Sigmoid colon (tissue), 4 donors: ENCODE measurements at regions not wholly inside any gene's neighbourhood (a gene's known extent, or its start where the extent isn't known, plus 50 kb on each side); places are given as distances from the start of the nearest gene placed in this dataset.

ENCODE experiments used
- POLR2A ChIP-seq, 2 donors: fragments of 450-650 bp; IDR thresholded peaks; one replicate each; pipeline ENCODE4 v1.6.1; 2016; ENCODE audit warnings: antibody characterized with exemption in 2 of 2, mild to moderate bottlenecking in 2 of 2, moderate library complexity in 2 of 2
- POLR2AphosphoS5 ChIP-seq, 4 donors: sonication (generic); formaldehyde crosslinking; IDR thresholded peaks; one replicate each; pipeline ENCODE4 v1.6.1; 2017; ENCODE audit warnings: antibody characterized with exemption in 4 of 4
- TF ChIP-seq, protein P1 (sequence below), 4 experiments: fragments of 450-650 bp in 3 of 4; fragments of 200-600 bp in 1 of 4; IDR thresholded peaks; one replicate each; pipeline ENCODE4 v1.5.1; 2016 to 2019; ENCODE audit warnings: antibody characterized with exemption in 4 of 4, mild to moderate bottlenecking in 3 of 4, moderate library complexity in 2 of 4

DNA sequence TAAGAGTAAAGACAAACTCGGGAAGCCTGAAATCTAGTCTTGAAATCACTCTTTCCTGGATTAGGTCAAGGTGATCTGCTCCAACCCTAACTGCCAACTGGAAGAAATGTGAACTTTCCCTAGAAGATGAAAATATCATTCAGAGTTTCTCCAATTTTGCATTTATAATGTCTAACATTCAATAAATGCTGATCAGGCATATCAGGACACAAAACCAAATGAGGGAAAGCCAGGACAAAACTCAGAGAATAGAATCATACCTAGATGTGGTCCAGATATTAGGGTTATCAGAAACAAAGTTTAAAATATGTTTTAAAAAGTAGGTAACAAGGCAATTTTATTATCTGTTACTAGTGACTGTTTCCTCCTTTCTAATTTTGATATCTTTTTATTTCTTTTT, 335.5 kb upstream of the MAP3K7 start:
- TF ChIP-seq, protein P1, sequence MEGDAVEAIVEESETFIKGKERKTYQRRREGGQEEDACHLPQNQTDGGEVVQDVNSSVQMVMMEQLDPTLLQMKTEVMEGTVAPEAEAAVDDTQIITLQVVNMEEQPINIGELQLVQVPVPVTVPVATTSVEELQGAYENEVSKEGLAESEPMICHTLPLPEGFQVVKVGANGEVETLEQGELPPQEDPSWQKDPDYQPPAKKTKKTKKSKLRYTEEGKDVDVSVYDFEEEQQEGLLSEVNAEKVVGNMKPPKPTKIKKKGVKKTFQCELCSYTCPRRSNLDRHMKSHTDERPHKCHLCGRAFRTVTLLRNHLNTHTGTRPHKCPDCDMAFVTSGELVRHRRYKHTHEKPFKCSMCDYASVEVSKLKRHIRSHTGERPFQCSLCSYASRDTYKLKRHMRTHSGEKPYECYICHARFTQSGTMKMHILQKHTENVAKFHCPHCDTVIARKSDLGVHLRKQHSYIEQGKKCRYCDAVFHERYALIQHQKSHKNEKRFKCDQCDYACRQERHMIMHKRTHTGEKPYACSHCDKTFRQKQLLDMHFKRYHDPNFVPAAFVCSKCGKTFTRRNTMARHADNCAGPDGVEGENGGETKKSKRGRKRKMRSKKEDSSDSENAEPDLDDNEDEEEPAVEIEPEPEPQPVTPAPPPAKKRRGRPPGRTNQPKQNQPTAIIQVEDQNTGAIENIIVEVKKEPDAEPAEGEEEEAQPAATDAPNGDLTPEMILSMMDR (IDR thresholded peaks at IDR 0.05) = no peak
- TF ChIP-seq POLR2A (IDR thresholded peaks at IDR 0.05) (no peak), POLR2AphosphoS5 (IDR thresholded peaks at IDR 0.05) (no peak)
